Mesendoderm (in vitro differentiated cells): ENCODE measurements at regions not wholly inside any gene's neighbourhood (a gene's known extent, or its start where the extent isn't known, plus 50 kb on each side); places are given as distances from the start of the nearest gene placed in this dataset.

ENCODE experiments used
- DNase-seq: peaks from one replicate; pipeline ENCODE4 v3.0.0; 2013
- H2AK5ac ChIP-seq: 2 replicates; pipeline ENCODE4 v1.6.1; 2013; ENCODE audit warnings: low read length, inconsistent platforms
- H2BK120ac ChIP-seq: 2 replicates; pipeline ENCODE4 v1.6.1; 2013; ENCODE audit warnings: low read depth, mild to moderate bottlenecking, low read length, moderate library complexity, mixed read lengths
- H2BK15ac ChIP-seq: replicated peaks from 2 replicates; pipeline ENCODE4 v1.6.1; 2013; ENCODE audit warnings: low read depth, mild to moderate bottlenecking, moderate library complexity
- H2BK5ac ChIP-seq: 2 replicates; pipeline ENCODE4 v1.6.1; 2013; ENCODE audit warnings: low read length, inconsistent platforms
- H3K18ac ChIP-seq: 2 replicates; pipeline ENCODE4 v1.6.1; 2013; ENCODE audit warnings: mild to moderate bottlenecking, low read length, mixed read lengths
- H3K23ac ChIP-seq: one replicate; pipeline ENCODE4 v1.6.1; 2013; ENCODE audit warnings: low read length
- H3K27ac ChIP-seq: 2 replicates; pipeline ENCODE4 v1.5.1; 2013; ENCODE audit warnings: low read depth, mild to moderate bottlenecking, inconsistent platforms, low read length, moderate library complexity
- H3K27me3 ChIP-seq: 2 replicates; pipeline ENCODE4 v1.6.1; 2013; ENCODE audit warnings: low read length, control low read depth, mild to moderate bottlenecking, inconsistent platforms; ENCODE audit not compliant: insufficient read depth, poor library complexity
- H3K36me3 ChIP-seq: 2 replicates; pipeline ENCODE4 v1.6.1; 2013; ENCODE audit warnings: low read length, inconsistent platforms; ENCODE audit not compliant: control insufficient read depth, insufficient read depth
- H3K4ac ChIP-seq: one replicate; pipeline ENCODE4 v1.6.1; 2013; ENCODE audit warnings: low read depth, mild to moderate bottlenecking, low read length, moderate library complexity
- H3K4me1 ChIP-seq: 2 replicates; pipeline ENCODE4 v1.6.1; 2013; ENCODE audit warnings: low read depth, low read length, inconsistent platforms; ENCODE audit not compliant: control insufficient read depth
- H3K4me2 ChIP-seq: 2 replicates; pipeline ENCODE4 v1.6.1; 2013; ENCODE audit warnings: low read length
- H3K4me3 ChIP-seq: 2 replicates; pipeline ENCODE4 v1.5.1; 2013; ENCODE audit warnings: mild to moderate bottlenecking, low read length
- H3K56ac ChIP-seq: one replicate; pipeline ENCODE4 v1.6.1; 2013; ENCODE audit warnings: low read length
- H3K79me1 ChIP-seq: 2 replicates; pipeline ENCODE4 v1.6.1; 2013; ENCODE audit warnings: low read length, inconsistent platforms
- H3K79me2 ChIP-seq: 2 replicates; pipeline ENCODE4 v1.6.1; 2013; ENCODE audit warnings: mild to moderate bottlenecking, low read length; ENCODE audit not compliant: control insufficient read depth, insufficient read depth
- H3K9ac ChIP-seq: 2 replicates; pipeline ENCODE4 v1.6.1; 2013; ENCODE audit warnings: low read length, inconsistent platforms
- H4K5ac ChIP-seq: one replicate; pipeline ENCODE4 v1.6.1; 2013; ENCODE audit warnings: low read length
- H4K8ac ChIP-seq: one replicate; pipeline ENCODE4 v1.6.1; 2013; ENCODE audit warnings: low read depth, mild to moderate bottlenecking, control low read depth, low read length, moderate library complexity
- WGBS: extraction: QIAGEN DNeasy Blood & Tissue Kit; methylation state at CpG from one replicate; pipeline ENCODE4 v1.1.7; 2013; ENCODE audit warnings: low lambda C conversion rate, missing lambda C conversion rate; ENCODE audit not compliant: insufficient coverage; ENCODE audit errors: extremely low coverage; 5-methylcytosine and 5-hydroxymethylcytosine counted together

GRCh38 chr13:29976535-29976934 lies 126.1 kb upstream of the UBL3 start:
- WGBS: no CpG with 5 or more reads among the region's 5 CpGs
- Histone ChIP-seq H2BK120ac (no peak overlapping the region), H3K79me2 (no peaks in the 10 kb centered on the region), H3K79me1 (no peaks in the 10 kb centered on the region), H2AK5ac (no peak overlapping the region), H3K4me3 (no peak overlapping the region), H2BK15ac (no peak overlapping the region), H2BK5ac (no peak overlapping the region), H4K8ac (no peak overlapping the region), H3K9ac (no peak overlapping the region), H3K18ac (no peak overlapping the region), H4K5ac (no peak overlapping the region), H3K4me1 (no peaks in the 10 kb centered on the region), H3K36me3 (no peaks in the 10 kb centered on the region), H3K23ac (no peak overlapping the region), H3K4me2 (no peak overlapping the region), H3K4ac (no peak overlapping the region), H3K27ac (no peak overlapping the region), H3K56ac (no peak overlapping the region), H3K27me3 (no peaks in the 10 kb centered on the region)
- no peak for DNase-seq

GRCh38 chr13:29975283-29975682 lies 124.9 kb upstream of the UBL3 start:
- no peak overlapping the region for H2AK5ac ChIP-seq
- H3K79me1 ChIP-seq: no peaks in the 10 kb centered on the region
- H4K8ac ChIP-seq: no peak overlapping the region
- H2BK120ac ChIP-seq: no peak overlapping the region
- WGBS: no CpG with 5 or more reads among the region's 1 CpG
- H2BK15ac ChIP-seq: no peak overlapping the region
- no peak overlapping the region for H2BK5ac ChIP-seq
- H3K4me2 ChIP-seq: no peak overlapping the region
- H4K5ac ChIP-seq: no peak overlapping the region
- no peak overlapping the region for H3K4me3 ChIP-seq
- no peak overlapping the region for H3K27ac ChIP-seq
- H3K36me3 ChIP-seq: no peaks in the 10 kb centered on the region
- H3K27me3 ChIP-seq: no peaks in the 10 kb centered on the region
- no peaks in the 10 kb centered on the region for H3K79me2 ChIP-seq
- H3K4ac ChIP-seq: no peak overlapping the region
- no peak for DNase-seq
- H3K23ac ChIP-seq: no peak overlapping the region
- no peaks in the 10 kb centered on the region for H3K4me1 ChIP-seq
- H3K9ac ChIP-seq: no peak overlapping the region
- H3K56ac ChIP-seq: no peak overlapping the region
- H3K18ac ChIP-seq: no peak overlapping the region

GRCh38 chr13:29969286-29969685 lies 118.9 kb upstream of the UBL3 start:
- H3K4me3 ChIP-seq: no peak overlapping the region

GRCh38 chr13:29964181-29964845 lies 113.9 kb upstream of the UBL3 start:
- H3K4me2 ChIP-seq: no peak overlapping the region
- no peaks in the 10 kb centered on the region for H3K36me3 ChIP-seq
- no peaks in the 10 kb centered on the region for H3K79me2 ChIP-seq
- H3K4me1 ChIP-seq: peaks cover 4% of the 10 kb centered on the region
- H2AK5ac ChIP-seq: no peak overlapping the region
- no CpG with 5 or more reads among the region's 10 CpGs for WGBS
- H3K9ac ChIP-seq: no peak overlapping the region
- H3K79me1 ChIP-seq: no peaks in the 10 kb centered on the region
- no peak overlapping the region for H3K4me3 ChIP-seq
- H2BK120ac ChIP-seq: no peak overlapping the region
- no peak overlapping the region for H4K5ac ChIP-seq
- no peak overlapping the region for H3K4ac ChIP-seq
- no peak overlapping the region for H4K8ac ChIP-seq
- no peak overlapping the region for H3K27ac ChIP-seq
- no peaks in the 10 kb centered on the region for H3K27me3 ChIP-seq
- no peak overlapping the region for H3K23ac ChIP-seq
- H2BK15ac ChIP-seq: no peak overlapping the region
- no peak overlapping the region for H3K18ac ChIP-seq
- H3K56ac ChIP-seq: no peak overlapping the region
- no peak overlapping the region for H2BK5ac ChIP-seq
- DNase-seq: no peak

More at GRCh38 chr13:29969286-29969685, 118.9 kb upstream of the UBL3 start:
- Histone ChIP-seq H2BK15ac (no peak overlapping the region), H2AK5ac (no peak overlapping the region), H3K56ac (no peak overlapping the region), H3K23ac (no peak overlapping the region), H2BK120ac (no peak overlapping the region), H3K9ac (no peak overlapping the region), H3K27ac (no peak overlapping the region), H3K4ac (no peak overlapping the region), H3K36me3 (no peaks in the 10 kb centered on the region), H3K79me2 (no peaks in the 10 kb centered on the region), H3K18ac (no peak overlapping the region), H3K79me1 (no peaks in the 10 kb centered on the region), H4K8ac (no peak overlapping the region), H3K4me2 (no peak overlapping the region), H4K5ac (no peak overlapping the region), H3K4me1 (no peaks in the 10 kb centered on the region), H2BK5ac (no peak overlapping the region), H3K27me3 (no peaks in the 10 kb centered on the region)
- no peak for DNase-seq
- no CpG with 5 or more reads among the region's 5 CpGs for WGBS

GRCh38 chr13:29963089-29963488 lies 112.7 kb upstream of the UBL3 start:
- H3K36me3 ChIP-seq: no peaks in the 10 kb centered on the region
- no CpG with 5 or more reads among the region's 3 CpGs for WGBS

More at GRCh38 chr13:29963089-29963488, 112.7 kb upstream of the UBL3 start:
- no peak overlapping the region for H4K5ac ChIP-seq
- no peaks in the 10 kb centered on the region for H3K79me2 ChIP-seq
- no peak overlapping the region for H2AK5ac ChIP-seq
- H2BK5ac ChIP-seq: no peak overlapping the region
- no peak overlapping the region for H3K4me3 ChIP-seq
- H3K4me2 ChIP-seq: no peak overlapping the region
- H4K8ac ChIP-seq: no peak overlapping the region
- H3K56ac ChIP-seq: no peak overlapping the region
- no peak overlapping the region for H3K23ac ChIP-seq
- H3K27ac ChIP-seq: no peak overlapping the region
- H3K79me1 ChIP-seq: no peaks in the 10 kb centered on the region
- no peak overlapping the region for H3K18ac ChIP-seq
- H3K4ac ChIP-seq: no peak overlapping the region
- DNase-seq: no peak
- H3K9ac ChIP-seq: no peak overlapping the region
- no peaks in the 10 kb centered on the region for H3K27me3 ChIP-seq
- no peak overlapping the region for H2BK120ac ChIP-seq
- peaks cover 4% of the 10 kb centered on the region for H3K4me1 ChIP-seq
- H2BK15ac ChIP-seq: no peak overlapping the region
